ENCODE measurements at regions not wholly inside any gene's neighbourhood (a gene's known extent, or its start where the extent isn't known, plus 50 kb on each side); places are given as distances from the start of the nearest gene placed in this dataset.

DNA sequence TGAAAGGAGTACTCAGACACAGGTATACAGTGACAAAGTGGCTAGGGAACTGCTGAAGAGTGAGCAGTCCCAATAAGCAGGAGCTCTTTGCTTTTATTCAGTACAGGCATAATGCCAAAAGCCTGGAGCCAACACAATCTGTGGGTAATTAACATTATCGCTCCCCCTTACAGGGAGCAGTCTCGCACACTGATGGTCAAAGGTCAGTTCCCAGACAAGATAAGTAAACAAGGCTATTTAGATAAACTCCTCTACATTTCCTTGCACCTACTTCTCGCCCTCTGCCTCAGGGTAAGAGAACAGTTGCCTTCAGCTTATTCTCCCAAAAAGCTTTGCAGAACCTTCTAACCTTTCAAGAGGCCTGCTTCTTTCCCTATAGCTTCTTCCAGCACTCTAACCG lies 73.9 kb upstream of the TAF9B start:
- no peak for DNase-seq

DNA sequence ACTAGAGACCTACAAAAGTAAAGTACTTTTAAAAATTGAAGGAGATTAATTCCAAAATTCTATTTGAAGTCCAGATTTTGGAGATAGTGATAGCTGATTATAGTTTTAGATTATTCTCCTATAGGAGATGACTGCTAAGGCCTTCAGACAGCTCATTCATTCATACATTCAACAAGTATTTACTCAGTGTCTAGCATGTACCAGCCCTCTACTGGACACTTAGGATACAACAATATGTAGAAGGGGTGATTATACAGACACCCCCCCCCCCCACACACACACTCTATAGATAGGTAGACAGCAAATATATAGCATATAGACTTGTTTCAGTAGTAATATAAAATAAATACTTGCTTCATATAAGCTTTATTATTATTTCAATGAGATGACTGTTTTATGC lies 60.4 kb upstream of the TAF9B start:
- DNase-seq, result peak; percentile 25 to 40
